ENCODE measurements at regions not wholly inside any gene's neighbourhood (a gene's known extent, or its start where the extent isn't known, plus 50 kb on each side); places are given as distances from the start of the nearest gene placed in this dataset.
"Not testable (repeated sequence)": the region's sequence is repeated elsewhere in the genome, so short reads cannot be mapped to it uniquely, and the experiment has no call there.

DNA sequence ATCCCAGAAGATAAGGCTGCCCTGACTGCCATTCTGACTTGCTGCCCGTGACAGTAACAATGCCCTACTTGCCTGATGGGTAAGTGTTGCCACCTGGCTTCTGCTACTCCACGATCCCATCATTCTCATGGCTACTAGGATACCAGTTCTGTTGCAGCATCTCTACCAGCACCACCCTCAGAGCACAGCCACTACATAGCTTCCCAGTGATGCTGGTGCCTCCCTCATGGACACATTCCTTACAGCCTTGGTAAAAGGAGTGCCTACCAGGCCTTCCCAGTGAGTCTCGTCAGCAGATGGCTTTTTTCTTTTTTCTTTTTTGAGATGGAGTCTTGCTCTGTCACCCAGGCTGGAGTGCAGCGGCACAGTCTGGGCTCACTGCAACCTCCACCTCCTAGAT is 84.4 kb upstream of the CMKLR1 start:
- Histone ChIP-seq H3K36me3 (ENCODE audit: insufficient read depth, low read length) (no peaks in the 10 kb centered on the region), H3K9me2 (replicated peaks; ENCODE audit: low read depth, low read length) (no peaks in the 10 kb centered on the region), H3K79me2 (ENCODE audit: insufficient read depth, low read length) (no peaks in the 10 kb centered on the region), H3K9ac (ENCODE audit: low read depth, low read length, poor library complexity, severe bottlenecking) (no peak overlapping the region), H2AFZ (ENCODE audit: low read length) (no peak overlapping the region), H4K20me1 (ENCODE audit: insufficient read depth, low read length, poor library complexity, severe bottlenecking) (no peaks in the 10 kb centered on the region), H3K4me1 (ENCODE audit: insufficient read depth, low read length, poor library complexity, severe bottlenecking) (no peaks in the 10 kb centered on the region), H3K27me3 (ENCODE audit: insufficient read depth, low read length, poor library complexity, severe bottlenecking) (no peaks in the 10 kb centered on the region), H3K4me2 (ENCODE audit: low read depth, low read length, poor library complexity, severe bottlenecking) (no peak overlapping the region), H3K4me3 (ENCODE audit: low read length, poor library complexity, severe bottlenecking) (no peak overlapping the region), H3K9me3 (ENCODE audit: insufficient read depth, low read depth, low read length) (no peaks in the 10 kb centered on the region), H3F3A (ENCODE audit: low read depth) (no peaks in the 10 kb centered on the region)
- TF ChIP-seq EZH2phosphoT487 (IDR thresholded peaks at IDR 0.05; ENCODE audit: borderline replicate concordance) (no peak), CTCF (conservative IDR thresholded peaks at IDR 0.05; ENCODE audit: low read length) (no peak)

DNA sequence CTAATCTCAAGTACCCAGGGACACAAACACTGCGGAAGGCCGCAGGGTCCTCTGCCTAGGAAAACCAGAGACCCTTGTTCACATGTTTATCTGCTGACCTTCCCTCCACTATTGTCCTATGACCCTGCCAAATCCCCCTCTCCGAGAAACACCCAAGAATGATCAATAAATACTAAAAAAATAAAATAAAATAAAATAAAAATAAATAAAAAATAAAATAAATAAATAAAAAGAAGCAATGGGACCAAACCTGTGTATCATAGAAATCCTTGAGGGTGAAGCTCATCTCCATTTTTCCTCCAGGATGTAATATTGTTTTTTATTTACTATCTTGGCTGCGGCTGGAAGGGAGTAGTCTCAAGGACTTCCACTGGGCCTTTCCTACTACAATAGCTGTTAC is 82.0 kb upstream of the CMKLR1 start:
- H4K20me1 ChIP-seq (ENCODE audit: insufficient read depth, low read length, poor library complexity, severe bottlenecking); H3K27me3 ChIP-seq (ENCODE audit: insufficient read depth, low read length, poor library complexity, severe bottlenecking); H3K4me1 ChIP-seq (ENCODE audit: insufficient read depth, low read length, poor library complexity, severe bottlenecking); H3K4me3 ChIP-seq (ENCODE audit: low read length, poor library complexity, severe bottlenecking); H3K9ac ChIP-seq (ENCODE audit: low read depth, low read length, poor library complexity, severe bottlenecking); H3K9me2 ChIP-seq (replicated peaks; ENCODE audit: low read depth, low read length); H3K4me2 ChIP-seq (ENCODE audit: low read depth, low read length, poor library complexity, severe bottlenecking); H3F3A ChIP-seq (ENCODE audit: low read depth); H3K79me2 ChIP-seq (ENCODE audit: insufficient read depth, low read length); H3K36me3 ChIP-seq (ENCODE audit: insufficient read depth, low read length); H2AFZ ChIP-seq (ENCODE audit: low read length); H3K9me3 ChIP-seq (ENCODE audit: insufficient read depth, low read depth, low read length): not testable (repeated sequence)

GRCh38 chr12:108420421-108420820 is 81.3 kb upstream of the CMKLR1 start:
- H3F3A ChIP-seq (ENCODE audit: low read depth); H3K4me1 ChIP-seq (ENCODE audit: insufficient read depth, low read length, poor library complexity, severe bottlenecking); H4K20me1 ChIP-seq (ENCODE audit: insufficient read depth, low read length, poor library complexity, severe bottlenecking); H3K36me3 ChIP-seq (ENCODE audit: insufficient read depth, low read length); H3K9me2 ChIP-seq (replicated peaks; ENCODE audit: low read depth, low read length); H3K9me3 ChIP-seq (ENCODE audit: insufficient read depth, low read depth, low read length); H3K9ac ChIP-seq (ENCODE audit: low read depth, low read length, poor library complexity, severe bottlenecking); H3K79me2 ChIP-seq (ENCODE audit: insufficient read depth, low read length); H2AFZ ChIP-seq (ENCODE audit: low read length); H3K4me2 ChIP-seq (ENCODE audit: low read depth, low read length, poor library complexity, severe bottlenecking); H3K4me3 ChIP-seq (ENCODE audit: low read length, poor library complexity, severe bottlenecking); H3K27me3 ChIP-seq (ENCODE audit: insufficient read depth, low read length, poor library complexity, severe bottlenecking): not testable (repeated sequence)

DNA sequence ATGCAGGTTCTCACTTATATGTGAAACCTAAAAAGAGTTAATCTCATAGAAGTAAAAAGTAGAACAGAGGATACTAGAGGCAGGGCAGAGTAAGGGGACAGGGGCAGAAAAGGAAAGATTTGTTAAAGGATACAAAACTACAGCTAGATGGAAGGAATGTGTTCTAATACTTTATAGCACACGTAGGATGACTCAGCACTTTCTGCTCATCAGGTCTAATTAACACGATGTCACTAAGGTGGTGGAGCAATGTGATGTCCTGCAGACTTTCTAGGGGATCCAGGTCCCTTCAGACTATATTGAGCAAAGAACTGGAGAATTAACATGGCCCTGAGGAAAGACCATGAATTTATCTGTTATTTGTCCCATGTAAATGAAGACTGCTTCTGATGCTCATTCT is 80.8 kb upstream of the CMKLR1 start:
- Histone ChIP-seq H4K20me1 (ENCODE audit: insufficient read depth, low read length, poor library complexity, severe bottlenecking) (no peaks in the 10 kb centered on the region), H2AFZ (ENCODE audit: low read length) (no peak overlapping the region), H3K9ac (ENCODE audit: low read depth, low read length, poor library complexity, severe bottlenecking) (no peak overlapping the region), H3K4me2 (ENCODE audit: low read depth, low read length, poor library complexity, severe bottlenecking) (no peak overlapping the region), H3K9me3 (ENCODE audit: insufficient read depth, low read depth, low read length) (no peaks in the 10 kb centered on the region), H3K4me1 (ENCODE audit: insufficient read depth, low read length, poor library complexity, severe bottlenecking) (no peaks in the 10 kb centered on the region), H3K27me3 (ENCODE audit: insufficient read depth, low read length, poor library complexity, severe bottlenecking) (no peaks in the 10 kb centered on the region), H3K79me2 (ENCODE audit: insufficient read depth, low read length) (no peaks in the 10 kb centered on the region), H3K4me3 (ENCODE audit: low read length, poor library complexity, severe bottlenecking) (no peak overlapping the region), H3F3A (ENCODE audit: low read depth) (no peaks in the 10 kb centered on the region), H3K9me2 (replicated peaks; ENCODE audit: low read depth, low read length) (no peaks in the 10 kb centered on the region), H3K36me3 (ENCODE audit: insufficient read depth, low read length) (no peaks in the 10 kb centered on the region)
- TF ChIP-seq CTCF (conservative IDR thresholded peaks at IDR 0.05; ENCODE audit: low read length) (no peak), EZH2phosphoT487 (IDR thresholded peaks at IDR 0.05; ENCODE audit: borderline replicate concordance) (no peak)

All from Loucy (cell line).